Osteoblast (primary cell): ENCODE measurements at regions not wholly inside any gene's neighbourhood (a gene's known extent, or its start where the extent isn't known, plus 50 kb on each side); places are given as distances from the start of the nearest gene placed in this dataset.
"Not testable (repeated sequence)": the region's sequence is repeated elsewhere in the genome, so short reads cannot be mapped to it uniquely, and the experiment has no call there.

ENCODE experiments used
- DNase-seq: peaks from one replicate; pipeline ENCODE4 v3.0.0; 2011; ENCODE audit warnings: low spot score, mixed read lengths; ENCODE audit not compliant: insufficient read length; ENCODE audit errors: missing footprints
- H2AFZ ChIP-seq: 2 replicates; pipeline ENCODE4 v1.6.0; 2011; ENCODE audit warnings: mild to moderate bottlenecking, low read length
- H3K27ac ChIP-seq: 2 replicates; pipeline ENCODE4 v1.5.1; 2011; ENCODE audit warnings: mild to moderate bottlenecking, low read depth, low read length, moderate library complexity
- H3K27me3 ChIP-seq: 2 replicates; pipeline ENCODE4 v1.6.0; 2012; ENCODE audit warnings: mild to moderate bottlenecking, control low read depth, inconsistent platforms, low read length, moderate library complexity; ENCODE audit not compliant: insufficient read depth
- H3K36me3 ChIP-seq: 2 replicates; pipeline ENCODE4 v1.5.1; 2011; ENCODE audit warnings: mild to moderate bottlenecking, low read length, control low read depth, moderate library complexity; ENCODE audit not compliant: insufficient read depth
- H3K4me1 ChIP-seq: 2 replicates; pipeline ENCODE4 v1.5.1; 2011; ENCODE audit warnings: mild to moderate bottlenecking, low read length, control low read depth, moderate library complexity; ENCODE audit not compliant: insufficient read depth
- H3K4me2 ChIP-seq: 2 replicates; pipeline ENCODE4 v1.6.0; 2011; ENCODE audit warnings: mild to moderate bottlenecking, low read length; ENCODE audit not compliant: insufficient read depth
- H3K4me3 ChIP-seq: fragments of 200-600 bp; sonication (generic); 3 replicates; pipeline ENCODE4 v1.5.1; 2012; ENCODE audit warnings: mild to moderate bottlenecking, low read length, inconsistent platforms; ENCODE audit not compliant: insufficient read depth
- H3K79me2 ChIP-seq: 2 replicates; pipeline ENCODE4 v1.6.0; 2012; ENCODE audit warnings: mild to moderate bottlenecking, low read length, control low read depth, inconsistent platforms; ENCODE audit not compliant: insufficient read depth
- H3K9me3 ChIP-seq: 2 replicates; pipeline ENCODE4 v1.5.1; 2011; ENCODE audit warnings: low read depth, low read length, control low read depth
- H4K20me1 ChIP-seq: 2 replicates; pipeline ENCODE4 v1.6.0; 2012; ENCODE audit warnings: mild to moderate bottlenecking, low read length, control low read depth; ENCODE audit not compliant: insufficient read depth
- TF ChIP-seq, protein P1 (sequence below): IDR thresholded peaks from 2 replicates; pipeline ENCODE4 v1.5.1; 2011; ENCODE audit warnings: mild to moderate bottlenecking, low read depth, low read length, moderate library complexity; ENCODE audit errors: extremely low read depth

GRCh38 chr7:138212314-138212713 lies 136.1 kb downstream of the AKR1D1 start:
- no peak overlapping the region for H2AFZ ChIP-seq
- no peaks in the 10 kb centered on the region for H3K9me3 ChIP-seq
- H3K27me3 ChIP-seq: no peaks in the 10 kb centered on the region
- TF ChIP-seq, protein P1, sequence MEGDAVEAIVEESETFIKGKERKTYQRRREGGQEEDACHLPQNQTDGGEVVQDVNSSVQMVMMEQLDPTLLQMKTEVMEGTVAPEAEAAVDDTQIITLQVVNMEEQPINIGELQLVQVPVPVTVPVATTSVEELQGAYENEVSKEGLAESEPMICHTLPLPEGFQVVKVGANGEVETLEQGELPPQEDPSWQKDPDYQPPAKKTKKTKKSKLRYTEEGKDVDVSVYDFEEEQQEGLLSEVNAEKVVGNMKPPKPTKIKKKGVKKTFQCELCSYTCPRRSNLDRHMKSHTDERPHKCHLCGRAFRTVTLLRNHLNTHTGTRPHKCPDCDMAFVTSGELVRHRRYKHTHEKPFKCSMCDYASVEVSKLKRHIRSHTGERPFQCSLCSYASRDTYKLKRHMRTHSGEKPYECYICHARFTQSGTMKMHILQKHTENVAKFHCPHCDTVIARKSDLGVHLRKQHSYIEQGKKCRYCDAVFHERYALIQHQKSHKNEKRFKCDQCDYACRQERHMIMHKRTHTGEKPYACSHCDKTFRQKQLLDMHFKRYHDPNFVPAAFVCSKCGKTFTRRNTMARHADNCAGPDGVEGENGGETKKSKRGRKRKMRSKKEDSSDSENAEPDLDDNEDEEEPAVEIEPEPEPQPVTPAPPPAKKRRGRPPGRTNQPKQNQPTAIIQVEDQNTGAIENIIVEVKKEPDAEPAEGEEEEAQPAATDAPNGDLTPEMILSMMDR: no peak
- no peak for DNase-seq
- H3K4me1 ChIP-seq: no peaks in the 10 kb centered on the region
- no peaks in the 10 kb centered on the region for H3K79me2 ChIP-seq
- H3K36me3 ChIP-seq: no peaks in the 10 kb centered on the region
- no peak overlapping the region for H3K4me2 ChIP-seq
- no peak overlapping the region for H3K27ac ChIP-seq
- H4K20me1 ChIP-seq: no peaks in the 10 kb centered on the region
- no peak overlapping the region for H3K4me3 ChIP-seq

- TF ChIP-seq, protein P1: no peak
- no peak for DNase-seq
- Histone ChIP-seq H3K27me3 (no peaks in the 10 kb centered on the region), H3K4me2 (no peak overlapping the region), H3K4me3 (no peak overlapping the region), H3K79me2 (no peaks in the 10 kb centered on the region), H3K4me1 (no peaks in the 10 kb centered on the region), H3K27ac (no peak overlapping the region), H4K20me1 (no peaks in the 10 kb centered on the region), H3K36me3 (no peaks in the 10 kb centered on the region), H2AFZ (no peak overlapping the region), H3K9me3 (no peaks in the 10 kb centered on the region)
Measured at GRCh38 chr7:138214926-138215325, 138.7 kb downstream of the AKR1D1 start.

DNA sequence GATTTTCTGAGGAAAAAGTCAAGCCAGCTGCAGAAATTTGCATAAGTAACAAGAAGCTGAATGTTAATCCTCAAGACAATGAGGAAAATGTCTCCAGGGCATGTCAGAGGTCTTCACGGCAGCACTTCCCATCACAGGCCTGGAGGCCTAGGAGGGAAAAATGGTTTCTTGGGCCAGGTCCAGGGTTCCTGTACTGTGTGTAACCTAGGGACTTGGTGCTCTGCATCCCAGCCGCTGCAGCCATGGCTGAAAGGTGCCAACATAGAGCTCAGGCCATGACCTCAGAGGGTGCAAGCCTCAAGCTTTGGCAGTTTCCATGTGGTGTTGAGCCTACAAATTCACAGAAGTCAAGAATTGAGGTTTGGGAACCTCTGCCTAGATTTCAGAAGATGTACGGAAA lies 144.1 kb downstream of the AKR1D1 start:
- not testable (repeated sequence) for H3K79me2 ChIP-seq, H3K27ac ChIP-seq, H3K36me3 ChIP-seq, H2AFZ ChIP-seq, H3K9me3 ChIP-seq, H3K27me3 ChIP-seq, H3K4me1 ChIP-seq, DNase-seq, H3K4me3 ChIP-seq, H3K4me2 ChIP-seq, H4K20me1 ChIP-seq

GRCh38 chr7:138221388-138221787 lies 145.1 kb downstream of the AKR1D1 start:
- not testable (repeated sequence) for H3K4me2 ChIP-seq, DNase-seq, H3K4me3 ChIP-seq, H3K9me3 ChIP-seq, H3K4me1 ChIP-seq, H4K20me1 ChIP-seq, H3K27ac ChIP-seq, H3K27me3 ChIP-seq, H2AFZ ChIP-seq, H3K79me2 ChIP-seq, H3K36me3 ChIP-seq

DNA sequence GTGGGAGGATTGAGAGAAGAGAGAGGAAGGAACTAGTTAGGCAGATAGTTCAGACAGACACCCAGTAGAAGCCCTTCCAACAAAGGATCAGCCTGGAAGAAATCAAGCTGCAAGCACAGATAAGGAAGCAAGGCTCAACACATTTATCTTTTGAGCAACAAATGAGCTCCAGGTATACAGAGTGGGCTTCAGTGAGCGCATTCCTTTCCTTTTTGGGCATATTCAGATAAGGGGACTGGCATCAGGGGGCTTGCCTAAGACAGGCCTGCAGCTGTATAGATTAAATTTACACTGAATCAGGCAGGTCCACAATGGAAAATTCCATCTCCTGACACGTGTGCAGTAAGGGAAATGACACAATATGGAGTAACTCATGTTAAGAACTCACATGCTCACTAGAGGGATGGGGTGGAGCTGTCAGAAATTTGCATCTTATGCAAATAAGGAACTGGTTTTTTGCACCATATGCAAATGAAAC lies 147.2 kb downstream of the AKR1D1 start:
- Histone ChIP-seq H3K4me3 (no peak overlapping the region), H3K4me1 (no peaks in the 10 kb centered on the region), H3K9me3 (peaks cover 2% of the 10 kb centered on the region), H4K20me1 (no peaks in the 10 kb centered on the region), H3K36me3 (no peaks in the 10 kb centered on the region), H2AFZ (no peak overlapping the region), H3K79me2 (no peaks in the 10 kb centered on the region), H3K27ac (no peak overlapping the region), H3K27me3 (no peaks in the 10 kb centered on the region), H3K4me2 (no peak overlapping the region)
- TF ChIP-seq, protein P1: no peak
- DNase-seq: no peak
